Astrocyte (in vitro differentiated cells and primary cell): ENCODE measurements at regions not wholly inside any gene's neighbourhood (a gene's known extent, or its start where the extent isn't known, plus 50 kb on each side); places are given as distances from the start of the nearest gene placed in this dataset.

Experiments
- EZH2 ChIP-seq: IDR thresholded peaks from 2 replicates; pipeline ENCODE4 v1.6.1; 2012; ENCODE audit warnings: mild to moderate bottlenecking, low read length, inconsistent platforms; ENCODE audit not compliant: insufficient read depth
- TF ChIP-seq, protein P1 (sequence below): IDR thresholded peaks from 2 replicates; pipeline ENCODE4 v1.5.1; 2011; ENCODE audit warnings: low read depth, mild to moderate bottlenecking, inconsistent platforms, low read length, moderate library complexity; ENCODE audit not compliant: insufficient read depth

DNA sequence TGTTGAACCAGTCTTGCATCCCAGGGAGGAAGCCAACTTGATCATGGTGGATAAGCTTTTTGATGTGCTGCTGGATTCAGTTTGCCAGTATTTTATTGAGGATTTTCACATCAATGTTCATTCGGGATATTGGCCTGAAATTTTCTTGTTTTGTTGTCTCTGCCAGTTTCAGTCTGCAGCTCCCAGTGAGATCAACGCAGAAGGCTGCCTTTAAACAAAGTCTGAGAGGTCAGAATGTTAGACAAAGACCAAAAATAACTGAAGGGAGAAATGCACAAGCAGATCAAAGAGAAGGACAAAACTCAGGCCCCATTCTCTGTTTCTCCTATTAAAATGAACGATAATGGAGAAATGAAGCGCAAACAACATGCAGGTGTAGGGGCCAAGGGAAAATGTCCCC is 170.4 kb downstream of the NHLRC3 start:
- TF ChIP-seq, protein P1, sequence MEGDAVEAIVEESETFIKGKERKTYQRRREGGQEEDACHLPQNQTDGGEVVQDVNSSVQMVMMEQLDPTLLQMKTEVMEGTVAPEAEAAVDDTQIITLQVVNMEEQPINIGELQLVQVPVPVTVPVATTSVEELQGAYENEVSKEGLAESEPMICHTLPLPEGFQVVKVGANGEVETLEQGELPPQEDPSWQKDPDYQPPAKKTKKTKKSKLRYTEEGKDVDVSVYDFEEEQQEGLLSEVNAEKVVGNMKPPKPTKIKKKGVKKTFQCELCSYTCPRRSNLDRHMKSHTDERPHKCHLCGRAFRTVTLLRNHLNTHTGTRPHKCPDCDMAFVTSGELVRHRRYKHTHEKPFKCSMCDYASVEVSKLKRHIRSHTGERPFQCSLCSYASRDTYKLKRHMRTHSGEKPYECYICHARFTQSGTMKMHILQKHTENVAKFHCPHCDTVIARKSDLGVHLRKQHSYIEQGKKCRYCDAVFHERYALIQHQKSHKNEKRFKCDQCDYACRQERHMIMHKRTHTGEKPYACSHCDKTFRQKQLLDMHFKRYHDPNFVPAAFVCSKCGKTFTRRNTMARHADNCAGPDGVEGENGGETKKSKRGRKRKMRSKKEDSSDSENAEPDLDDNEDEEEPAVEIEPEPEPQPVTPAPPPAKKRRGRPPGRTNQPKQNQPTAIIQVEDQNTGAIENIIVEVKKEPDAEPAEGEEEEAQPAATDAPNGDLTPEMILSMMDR: no peak
- no peak for TF ChIP-seq EZH2
